ENCODE measurements at regions not wholly inside any gene's neighbourhood (a gene's known extent, or its start where the extent isn't known, plus 50 kb on each side); places are given as distances from the start of the nearest gene placed in this dataset.

- no peak for DNase-seq
These were observed 274.5 kb upstream of the ID2 start for GRCh38 chr2:8407332-8407731.

- DNase-seq: no peak
These were observed 273.0 kb upstream of the ID2 start for GRCh38 chr2:8408560-8409460.

- DNase-seq: no peak
These were observed 272.2 kb upstream of the ID2 start for GRCh38 chr2:8409461-8410260.

- DNase-seq: no peak
These were observed 269.8 kb upstream of the ID2 start for GRCh38 chr2:8412082-8412481.

GRCh38 chr2:8412586-8412985 lies 269.3 kb upstream of the ID2 start:
- DNase-seq: no peak

- DNase-seq: no peak
These were observed 268.2 kb upstream of the ID2 start for GRCh38 chr2:8413589-8414135.

- no peak for DNase-seq
These were observed 266.6 kb upstream of the ID2 start for GRCh38 chr2:8414946-8415879.

GRCh38 chr2:8416001-8416571 lies 265.8 kb upstream of the ID2 start:
- DNase-seq: no peak

GRCh38 chr2:8416849-8417832 lies 264.7 kb upstream of the ID2 start:
- no peak for DNase-seq

DNA sequence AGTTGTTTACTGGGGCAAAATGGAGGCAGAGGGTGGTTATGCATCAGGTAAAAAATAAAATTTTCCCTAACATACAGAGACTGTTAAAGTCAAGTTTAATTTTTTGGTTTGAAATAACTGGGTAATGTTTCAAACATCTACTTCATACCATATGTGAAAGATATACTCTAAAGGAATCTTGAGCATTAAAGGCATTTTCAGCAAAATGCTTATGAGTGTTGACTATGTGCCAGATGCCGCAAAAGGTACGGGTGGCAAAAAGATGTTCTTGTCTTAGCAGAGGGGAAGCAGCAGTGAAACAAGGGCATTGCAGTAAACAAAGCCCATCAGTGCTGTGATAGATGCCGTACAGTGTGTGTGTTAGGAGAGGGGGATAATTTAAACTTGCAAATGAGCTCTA lies 263.1 kb upstream of the ID2 start:
- DNase-seq: no peak

- DNase-seq: no peak
These were observed 260.0 kb upstream of the ID2 start for GRCh38 chr2:8421658-8422449.

GRCh38 chr2:8422450-8422800 lies 259.4 kb upstream of the ID2 start:
- DNase-seq: no peak

DNA sequence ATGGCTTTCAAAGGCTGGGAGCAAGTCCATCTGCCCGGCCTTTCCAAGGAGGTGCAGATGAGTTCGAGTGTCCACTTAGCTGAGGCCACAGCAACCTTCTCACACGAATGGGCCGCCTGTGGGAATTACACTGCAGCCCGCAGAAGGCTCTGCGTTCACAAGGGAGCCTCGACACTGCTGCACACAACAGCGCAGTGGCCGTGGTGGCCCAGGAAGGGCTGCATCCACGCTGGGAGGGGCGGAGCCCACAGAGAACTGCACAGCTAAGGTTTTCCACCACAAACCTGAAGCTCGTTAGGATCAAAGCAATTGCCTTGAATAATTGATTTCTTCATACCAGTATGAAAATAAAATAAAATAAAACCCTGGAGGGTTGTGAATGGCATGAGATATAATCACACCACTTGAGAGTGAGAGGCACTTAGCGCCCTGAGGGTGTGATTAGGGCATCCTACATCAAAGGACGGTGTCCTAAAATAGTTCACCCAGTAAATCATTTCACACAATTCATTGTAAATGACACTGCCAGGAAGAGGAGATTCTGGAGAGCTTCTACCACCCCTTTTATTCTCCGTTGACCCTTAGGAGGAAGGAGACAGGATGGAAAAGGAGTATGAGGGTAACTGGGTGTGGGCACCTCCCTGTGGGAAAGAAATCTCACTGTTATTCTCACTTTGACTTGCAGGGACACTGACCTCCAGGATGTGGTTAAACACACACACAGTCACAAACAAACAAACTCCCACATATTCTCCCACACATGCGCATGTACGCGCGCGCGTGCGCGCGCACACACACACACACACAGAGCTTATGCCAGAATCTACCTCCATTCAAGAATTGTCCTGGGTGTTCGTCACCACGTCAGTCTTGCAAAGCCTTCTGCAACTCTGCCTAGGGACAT lies 256.6 kb upstream of the ID2 start:
- DNase-seq: no peak

DNA sequence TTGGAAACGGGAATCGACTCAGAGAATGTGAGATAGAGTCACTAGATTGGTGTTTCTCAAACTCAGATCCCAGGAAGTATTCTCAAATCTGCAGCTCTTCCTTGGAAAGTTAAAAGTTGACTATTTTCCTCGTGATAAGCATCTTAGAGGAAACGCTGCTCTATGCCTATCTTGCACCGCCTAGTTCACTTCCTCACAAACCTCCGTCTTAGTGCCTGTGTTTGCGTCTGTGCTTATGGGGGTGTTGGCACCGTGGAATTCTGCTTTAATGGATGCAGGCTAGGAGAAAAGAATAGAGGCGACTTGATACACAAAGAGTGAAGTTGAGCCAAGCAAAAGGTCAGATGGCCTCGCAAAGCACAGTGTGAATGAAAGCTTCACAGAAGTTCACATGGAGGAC lies 255.3 kb upstream of the ID2 start:
- DNase-seq: no peak

GRCh38 chr2:8427211-8427610 lies 254.6 kb upstream of the ID2 start:
- no peak for DNase-seq

- DNase-seq: no peak
These were observed 251.2 kb upstream of the ID2 start for GRCh38 chr2:8430628-8431027.

DNA sequence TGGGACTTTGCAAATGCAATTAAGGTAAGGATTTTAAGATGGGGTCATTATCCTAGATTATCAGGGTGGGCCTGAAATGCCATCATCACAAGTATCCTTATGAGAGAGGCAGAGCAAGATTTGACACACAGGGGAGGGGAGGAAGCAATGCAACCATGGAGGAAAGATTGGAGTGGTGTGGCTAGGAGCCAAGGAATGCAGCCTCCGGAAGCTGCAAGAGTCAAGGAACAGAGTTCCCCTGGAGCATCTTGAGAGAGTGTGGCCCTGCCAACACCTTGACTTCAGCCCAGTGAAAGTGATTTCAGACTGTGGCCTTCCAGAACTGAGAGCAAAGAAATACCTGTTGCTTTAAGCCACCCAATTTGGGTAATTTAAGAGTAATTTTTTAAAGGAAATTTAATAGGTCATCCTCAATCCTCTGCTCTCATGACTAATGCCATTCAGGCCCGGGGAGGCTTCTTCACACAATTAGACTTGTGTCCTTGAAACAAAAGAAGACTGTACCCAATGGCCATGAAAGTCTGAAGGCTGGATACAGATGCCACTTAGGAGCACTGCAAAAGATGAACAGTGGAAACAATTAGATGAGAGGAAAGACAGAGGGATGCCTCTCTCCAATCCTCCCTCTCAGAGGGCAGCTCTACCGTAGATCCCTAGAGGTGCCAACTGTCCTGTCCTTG lies 250.3 kb upstream of the ID2 start:
- no peak for DNase-seq

DNA sequence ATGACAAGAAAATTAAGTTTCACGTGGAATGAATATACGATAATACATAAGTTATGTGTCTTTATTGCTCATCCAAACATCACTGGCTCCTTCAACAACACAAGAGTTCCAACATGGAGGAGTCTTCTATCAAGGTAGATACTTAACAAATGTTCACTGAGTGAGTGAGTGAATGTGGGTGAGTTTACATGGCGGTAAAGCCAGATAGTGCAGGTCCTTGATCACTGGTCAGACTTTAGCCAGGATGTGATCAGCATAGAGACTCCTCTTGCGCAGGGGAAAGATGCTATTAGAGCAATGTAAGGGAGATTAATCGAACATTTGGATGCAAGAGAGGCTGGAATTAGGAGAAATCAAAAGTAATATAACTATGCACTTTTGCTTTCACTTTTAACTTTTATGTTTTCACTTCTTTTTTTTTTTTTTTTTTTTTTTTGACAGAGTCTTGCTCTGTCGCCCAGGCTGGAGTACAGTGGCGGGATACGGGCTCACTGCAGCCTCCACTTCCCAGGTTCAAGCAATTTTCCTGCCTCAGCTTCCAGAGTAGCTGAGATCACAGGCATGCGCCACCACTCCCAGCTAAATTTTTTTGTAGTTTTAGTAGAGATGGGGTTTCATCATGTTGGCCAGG lies 249.0 kb upstream of the ID2 start:
- no peak for DNase-seq

All from NCI-H187 treated with DMSO at 0.1 percent for 48 hours (cell line).